MM.1S (cell line): ENCODE measurements at regions not wholly inside any gene's neighbourhood (a gene's known extent, or its start where the extent isn't known, plus 50 kb on each side); places are given as distances from the start of the nearest gene placed in this dataset.

Experiments used
- DNase-seq: peaks from one replicate; pipeline ENCODE4 v3.0.0-alpha.2; 2015
- H2AFZ ChIP-seq: fragments of 300-600 bp; sonication (generic); 2 replicates; pipeline ENCODE4 v1.6.0; 2016; ENCODE audit warnings: antibody characterized with exemption, low read length
- H3F3A ChIP-seq: fragments of 300-600 bp; sonication (generic); 2 replicates; pipeline ENCODE4 v1.6.1; 2016; ENCODE audit warnings: mild to moderate bottlenecking, antibody characterized with exemption, low read length, moderate library complexity, mixed read lengths; ENCODE audit not compliant: insufficient read depth
- H3K27ac ChIP-seq: fragments of 300-600 bp; sonication (generic); 2 replicates; pipeline ENCODE4 v1.5.1; 2016; ENCODE audit warnings: mild to moderate bottlenecking, low read length
- H3K27me3 ChIP-seq: fragments of 300-600 bp; sonication (generic); replicated peaks from 2 replicates; pipeline ENCODE4 v1.6.0; 2016; ENCODE audit warnings: low read length; ENCODE audit not compliant: insufficient read depth
- H3K36me3 ChIP-seq: fragments of 300-600 bp; sonication (generic); replicated peaks from 2 replicates; pipeline ENCODE4 v1.6.1; 2016; ENCODE audit warnings: mild to moderate bottlenecking, low read length, mixed read lengths; ENCODE audit not compliant: insufficient read depth
- H3K4me1 ChIP-seq: fragments of 300-600 bp; sonication (generic); 2 replicates; pipeline ENCODE4 v1.6.1; 2016; ENCODE audit warnings: low read length, mixed read lengths
- H3K4me2 ChIP-seq: fragments of 300-600 bp; sonication (generic); 2 replicates; pipeline ENCODE4 v1.6.0; 2016; ENCODE audit warnings: low read depth, low read length
- H3K4me3 ChIP-seq: fragments of 300-600 bp; sonication (generic); 2 replicates; pipeline ENCODE4 v1.5.1; 2016; ENCODE audit warnings: low read length, mixed read lengths
- H3K79me2 ChIP-seq: fragments of 300-600 bp; sonication (generic); 2 replicates; pipeline ENCODE4 v1.6.1; 2016; ENCODE audit warnings: mixed run types, low read length, mixed read lengths
- H3K9ac ChIP-seq: fragments of 300-600 bp; sonication (generic); 2 replicates; pipeline ENCODE4 v1.6.1; 2016; ENCODE audit warnings: low read length, mixed read lengths
- H3K9me2 ChIP-seq: fragments of 300-600 bp; sonication (generic); replicated peaks from 2 replicates; pipeline ENCODE4 v1.6.1; 2016; ENCODE audit warnings: mild to moderate bottlenecking, low read length, mixed read lengths; ENCODE audit not compliant: insufficient read depth
- H3K9me3 ChIP-seq: fragments of 300-600 bp; sonication (generic); replicated peaks from 2 replicates; pipeline ENCODE4 v1.6.1; 2016; ENCODE audit warnings: mild to moderate bottlenecking, low read length, mixed read lengths; ENCODE audit not compliant: insufficient read depth
- H4K20me1 ChIP-seq: fragments of 300-600 bp; sonication (generic); 2 replicates; pipeline ENCODE4 v1.6.1; 2016; ENCODE audit warnings: mild to moderate bottlenecking, low read length, moderate library complexity, mixed read lengths; ENCODE audit not compliant: insufficient read depth
- EZH2 ChIP-seq: fragments of 300-600 bp; sonication (generic); optimal IDR thresholded peaks from 2 replicates; pipeline ENCODE3; 2017; ENCODE audit warnings: low read depth, mild to moderate bottlenecking, antibody characterized with exemption, low read length, mixed read lengths
- EZH2phosphoT487 ChIP-seq: fragments of 300-600 bp; sonication (generic); IDR thresholded peaks from 2 replicates; pipeline ENCODE4 v1.6.1; 2018; ENCODE audit warnings: antibody characterized with exemption, low read length
- TF ChIP-seq, protein P1 (sequence below): fragments of 300-600 bp; sonication (generic); IDR thresholded peaks from 2 replicates; pipeline ENCODE4 v1.5.1; 2016; ENCODE audit warnings: antibody characterized with exemption, low read length, mixed read lengths

DNA sequence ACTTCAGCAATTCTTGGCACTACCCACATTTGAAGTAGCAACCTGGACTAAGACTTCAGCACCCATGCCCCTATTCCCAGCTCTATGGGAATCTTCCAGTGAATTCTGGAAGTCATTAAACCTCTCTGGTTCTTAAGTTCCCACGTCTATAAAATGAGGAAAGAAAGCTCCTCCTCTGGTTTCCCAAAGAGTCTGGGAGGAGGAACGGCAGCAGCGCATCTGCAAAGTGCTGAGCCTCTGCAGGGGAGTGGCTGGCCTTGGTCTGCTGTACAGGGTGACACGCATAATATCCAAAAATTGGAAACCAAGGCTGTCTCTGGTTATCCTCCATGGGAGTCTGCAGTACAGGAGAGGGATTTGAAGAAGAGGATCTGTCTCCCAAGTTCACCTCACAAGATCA, 73.6 kb upstream of the TP53I11 start:
- no peaks in the 10 kb centered on the region for H3K36me3 ChIP-seq
- H3K9me2 ChIP-seq: no peaks in the 10 kb centered on the region
- peaks cover 12% of the 10 kb centered on the region for H3F3A ChIP-seq
- no peaks in the 10 kb centered on the region for H3K27me3 ChIP-seq
- DNase-seq: no peak
- H4K20me1 ChIP-seq: no peaks in the 10 kb centered on the region
- H3K9me3 ChIP-seq: no peaks in the 10 kb centered on the region
- H3K9ac ChIP-seq: no peak overlapping the region
- no peaks in the 10 kb centered on the region for H3K79me2 ChIP-seq
- no peak overlapping the region for H3K27ac ChIP-seq
- peaks cover 47% of the 10 kb centered on the region for H3K4me1 ChIP-seq
- no peak overlapping the region for H2AFZ ChIP-seq
- H3K4me3 ChIP-seq: no peak overlapping the region
- H3K4me2 ChIP-seq: no peak overlapping the region
- TF ChIP-seq EZH2 (no peak), EZH2phosphoT487 (no peak)
- TF ChIP-seq, protein P1, sequence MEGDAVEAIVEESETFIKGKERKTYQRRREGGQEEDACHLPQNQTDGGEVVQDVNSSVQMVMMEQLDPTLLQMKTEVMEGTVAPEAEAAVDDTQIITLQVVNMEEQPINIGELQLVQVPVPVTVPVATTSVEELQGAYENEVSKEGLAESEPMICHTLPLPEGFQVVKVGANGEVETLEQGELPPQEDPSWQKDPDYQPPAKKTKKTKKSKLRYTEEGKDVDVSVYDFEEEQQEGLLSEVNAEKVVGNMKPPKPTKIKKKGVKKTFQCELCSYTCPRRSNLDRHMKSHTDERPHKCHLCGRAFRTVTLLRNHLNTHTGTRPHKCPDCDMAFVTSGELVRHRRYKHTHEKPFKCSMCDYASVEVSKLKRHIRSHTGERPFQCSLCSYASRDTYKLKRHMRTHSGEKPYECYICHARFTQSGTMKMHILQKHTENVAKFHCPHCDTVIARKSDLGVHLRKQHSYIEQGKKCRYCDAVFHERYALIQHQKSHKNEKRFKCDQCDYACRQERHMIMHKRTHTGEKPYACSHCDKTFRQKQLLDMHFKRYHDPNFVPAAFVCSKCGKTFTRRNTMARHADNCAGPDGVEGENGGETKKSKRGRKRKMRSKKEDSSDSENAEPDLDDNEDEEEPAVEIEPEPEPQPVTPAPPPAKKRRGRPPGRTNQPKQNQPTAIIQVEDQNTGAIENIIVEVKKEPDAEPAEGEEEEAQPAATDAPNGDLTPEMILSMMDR: no peak

DNA sequence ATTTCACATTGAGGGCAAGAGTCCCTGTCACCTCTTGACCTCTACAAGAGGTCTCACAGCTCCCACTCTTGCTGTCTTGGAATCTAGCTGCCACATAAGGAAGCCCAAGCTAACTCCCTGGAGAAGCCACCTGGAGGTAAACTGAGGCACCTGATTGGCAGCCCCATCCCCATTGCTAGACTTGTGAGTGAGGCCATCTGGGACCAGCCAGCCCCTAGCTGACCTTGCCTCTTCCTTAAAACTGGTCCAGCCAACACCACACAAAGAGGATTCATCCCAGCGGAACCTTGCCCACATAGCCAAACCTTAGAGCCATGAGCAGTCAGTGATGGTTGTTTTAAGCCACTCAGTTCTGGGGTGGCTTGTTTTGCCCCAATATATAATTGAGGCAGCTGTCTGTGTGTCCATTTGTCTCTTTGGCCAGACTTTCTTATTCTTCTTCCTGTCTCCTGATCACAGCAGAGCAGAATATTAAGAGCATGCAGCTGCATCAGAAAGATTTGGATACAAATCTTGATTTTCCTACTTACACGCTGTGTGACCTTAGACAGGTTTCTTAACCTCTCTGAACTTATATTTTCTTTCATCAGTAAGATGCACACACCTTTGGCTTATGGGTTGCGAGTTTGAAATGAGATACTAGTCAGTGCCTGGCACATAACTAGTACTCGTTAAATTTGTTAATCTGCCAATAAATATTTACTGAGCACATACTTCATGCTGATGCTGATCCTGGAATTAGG, 74.3 kb upstream of the TP53I11 start:
- H3K27ac ChIP-seq: no peak overlapping the region
- H3K4me3 ChIP-seq: no peak overlapping the region
- peaks cover 40% of the 10 kb centered on the region for H3K4me1 ChIP-seq

GRCh38 chr11:45025716-45026492, 75.2 kb upstream of the TP53I11 start:
- H3K4me1 ChIP-seq: peaks cover 31% of the 10 kb centered on the region
- no peaks in the 10 kb centered on the region for H4K20me1 ChIP-seq
- H3F3A ChIP-seq: peaks cover 12% of the 10 kb centered on the region
- H3K27ac ChIP-seq: no peak overlapping the region
- no peaks in the 10 kb centered on the region for H3K9me2 ChIP-seq
- no peaks in the 10 kb centered on the region for H3K79me2 ChIP-seq
- no peak overlapping the region for H3K4me2 ChIP-seq
- no peak overlapping the region for H3K9ac ChIP-seq
- H3K9me3 ChIP-seq: no peaks in the 10 kb centered on the region
- H2AFZ ChIP-seq: 0 out of 2 replicates have a peak overlapping the region, but pooled peaks have one; percentile 25
- DNase-seq: no peak
- H3K36me3 ChIP-seq: no peaks in the 10 kb centered on the region
- no peak overlapping the region for H3K4me3 ChIP-seq
- H3K27me3 ChIP-seq: no peaks in the 10 kb centered on the region
- TF ChIP-seq EZH2 (no peak), EZH2phosphoT487 (no peak)
- TF ChIP-seq, protein P1: no peak

More for the DNA sequence above, 74.3 kb upstream of the TP53I11 start:
- TF ChIP-seq, protein P1: no peak
- TF ChIP-seq EZH2phosphoT487 (no peak), EZH2 (no peak)
- Histone ChIP-seq H3K4me2 (no peak overlapping the region), H3K9me3 (no peaks in the 10 kb centered on the region), H3K36me3 (no peaks in the 10 kb centered on the region), H2AFZ (no peak overlapping the region), H3F3A (peaks cover 12% of the 10 kb centered on the region), H3K9me2 (no peaks in the 10 kb centered on the region), H4K20me1 (no peaks in the 10 kb centered on the region), H3K79me2 (no peaks in the 10 kb centered on the region), H3K27me3 (no peaks in the 10 kb centered on the region), H3K9ac (no peak overlapping the region)
- no peak for DNase-seq
